ENCODE measurements at regions not wholly inside any gene's neighbourhood (a gene's known extent, or its start where the extent isn't known, plus 50 kb on each side); places are given as distances from the start of the nearest gene placed in this dataset.

- Histone ChIP-seq H4K5ac (ENCODE audit: insufficient read length, low read depth, low read length) (no peak overlapping the region), H3K27ac (ENCODE audit: low read depth, low read length) (no peak overlapping the region), H2BK20ac (ENCODE audit: low read length) (no peak overlapping the region), H3K56ac (replicated peaks; ENCODE audit: insufficient read length, low read depth, low read length) (no peak overlapping the region), H3K79me1 (ENCODE audit: low read depth, low read length) (no peaks in the 10 kb centered on the region), H3K4ac (replicated peaks; ENCODE audit: insufficient read length, low read depth, low read length) (no peak overlapping the region), H3K23ac (ENCODE audit: insufficient read length) (peak overlapping the region; percentile 47), H4K8ac (ENCODE audit: extremely low read depth, insufficient read depth, low read length) (no peak overlapping the region), H3K18ac (ENCODE audit: extremely low read depth, low read length) (no peak overlapping the region), H3K36me3 (ENCODE audit: control insufficient read depth in 2 of 4, insufficient read depth in 4 of 4, low read length in 3 of 4) (no peaks in the 10 kb centered on the region), H4K20me1 (replicated peaks in 1 of 2; ENCODE audit: control insufficient read depth in 1 of 2, insufficient read depth in 2 of 2, low read length in 2 of 2) (no peaks in the 10 kb centered on the region), H4K91ac (replicated peaks; ENCODE audit: insufficient read length, low read length) (no peak overlapping the region), H2BK15ac (ENCODE audit: low read length) (no peak overlapping the region), H3K79me2 (ENCODE audit: control insufficient read depth in 1 of 2, insufficient read depth in 2 of 2, low read length in 2 of 2) (no peaks in the 10 kb centered on the region), H3K27me3 (replicated peaks in 1 of 4; ENCODE audit: control insufficient read depth in 3 of 4, extremely low read depth in 1 of 4, insufficient read depth in 3 of 4, low read length in 3 of 4) (no peaks in the 10 kb centered on the region), H3K4me2 (ENCODE audit: insufficient read depth in 1 of 2, low read depth in 2 of 2, low read length in 2 of 2) (no peak overlapping the region), H2AK5ac (ENCODE audit: low read depth, low read length) (no peak overlapping the region), H2BK5ac (ENCODE audit: low read depth, low read length) (no peak overlapping the region), H3K9ac (replicated peaks in 1 of 4; ENCODE audit: extremely low read depth in 1 of 4, low read depth in 3 of 4, low read length in 3 of 4) (no peak overlapping the region), H3K4me3 (ENCODE audit: extremely low read depth in 1 of 4, insufficient read depth in 2 of 4, low read depth in 3 of 4, low read length in 4 of 4) (no peak overlapping the region), H2BK120ac (replicated peaks; ENCODE audit: low read depth, low read length) (no peak overlapping the region), H3K9me3 (ENCODE audit: insufficient read depth in 2 of 2, low read depth in 1 of 2, low read length in 1 of 2) (no peaks in the 10 kb centered on the region), H3K4me1 (replicated peaks in 1 of 4; ENCODE audit: control insufficient read depth in 3 of 4, insufficient read depth in 4 of 4, low read length in 3 of 4) (no peaks in the 10 kb centered on the region), H3K23me2 (ENCODE audit: low read depth, low read length) (no peaks in the 10 kb centered on the region), H3K14ac (ENCODE audit: insufficient read length) (no peak overlapping the region), H2AFZ (ENCODE audit: low read length) (no peak overlapping the region), H2BK12ac (ENCODE audit: low read depth, low read length) (no peak overlapping the region)
- DNase-seq (ENCODE audit: low read depth in 1 of 2, low spot score in 2 of 2), result no peak
- CTCF ChIA-PET (ENCODE audit: partially characterized antibody), result no interaction called here
- FAIRE-seq, result no peak
- POLR2A ChIA-PET (ENCODE audit: partially characterized antibody), result no interaction called here
- no peak for TF ChIP-seq ATF2 (IDR thresholded peaks at IDR 0.05; ENCODE audit: low read length)
Observed at GRCh38 chr4:31545330-31545729, 825.2 kb downstream of the PCDH7 start.
